H1 (cell line): ENCODE measurements at regions not wholly inside any gene's neighbourhood (a gene's known extent, or its start where the extent isn't known, plus 50 kb on each side); places are given as distances from the start of the nearest gene placed in this dataset.

Source experiments
- CTCF ChIA-PET: fragments of 300-600 bp; sonication (Branson Sonifier 250); formaldehyde crosslinking; loops from one replicate; lab custom pipeline; 2021; ENCODE audit not compliant: partially characterized antibody; lab: Charles Lee
- POLR2A ChIA-PET: fragments of 300-600 bp; sonication (Branson Sonifier 250); formaldehyde crosslinking; loops from one replicate; lab custom pipeline; 2021; ENCODE audit warnings: inconsistent platforms; ENCODE audit not compliant: partially characterized antibody; lab: Charles Lee
- DNase-seq, 2 experiments: peaks; one replicate each; pipeline versions ENCODE4 v3.0.0 to v3.0.0-alpha.2; 2010 to 2022; ENCODE audit warnings: low spot score in 2 of 2, low read depth in 1 of 2, mixed read lengths in 1 of 2
- FAIRE-seq: peaks from 2 replicates; lab custom pipeline; 2011; peaks lifted over from hg19 to GRCh38; lab: Jason Lieb, UNC
- H2AFZ ChIP-seq: 2 replicates; pipeline ENCODE4 v1.8.1; 2012; ENCODE audit warnings: low read length, inconsistent platforms
- H2AK5ac ChIP-seq: 2 replicates; pipeline ENCODE4 v1.6.1; 2013; ENCODE audit warnings: low read depth, low read length
- H2BK120ac ChIP-seq: replicated peaks from 2 replicates; pipeline ENCODE3; 2013; ENCODE audit warnings: low read depth, low read length, inconsistent platforms
- H2BK12ac ChIP-seq: 2 replicates; pipeline ENCODE4 v1.6.1; 2013; ENCODE audit warnings: low read depth, low read length
- H2BK15ac ChIP-seq: 2 replicates; pipeline ENCODE4 v1.6.1; 2013; ENCODE audit warnings: low read length
- H2BK20ac ChIP-seq: 2 replicates; pipeline ENCODE4 v1.6.1; 2013; ENCODE audit warnings: low read length
- H2BK5ac ChIP-seq: 2 replicates; pipeline ENCODE4 v1.6.1; 2013; ENCODE audit warnings: low read depth, low read length
- H3K14ac ChIP-seq: 2 replicates; pipeline ENCODE4 v1.6.1; 2013; ENCODE audit warnings: inconsistent platforms; ENCODE audit not compliant: insufficient read length
- H3K18ac ChIP-seq: 2 replicates; pipeline ENCODE4 v1.6.1; 2013; ENCODE audit warnings: low read length; ENCODE audit errors: extremely low read depth
- H3K23ac ChIP-seq: 2 replicates; pipeline ENCODE4 v1.6.1; 2013; ENCODE audit warnings: inconsistent platforms; ENCODE audit not compliant: insufficient read length
- H3K23me2 ChIP-seq: 2 replicates; pipeline ENCODE4 v1.6.1; 2013; ENCODE audit warnings: low read depth, low read length
- H3K27ac ChIP-seq: 2 replicates; pipeline ENCODE4 v1.6.1; 2011; ENCODE audit warnings: low read depth, low read length, inconsistent platforms
- H3K27me3 ChIP-seq, 4 experiments: replicated peaks in 1 of 4; 1 replicate in 1 of 4; 2 replicates in 3 of 4; pipeline versions ENCODE4 v1.6.1 to v1.8.1; 2011 to 2013; ENCODE audit warnings: low read length in 3 of 4, mild to moderate bottlenecking in 3 of 4, inconsistent platforms in 2 of 4, mixed read lengths in 2 of 4, moderate library complexity in 1 of 4; ENCODE audit not compliant: control insufficient read depth in 3 of 4, insufficient read depth in 3 of 4; ENCODE audit errors: extremely low read depth in 1 of 4
- H3K36me3 ChIP-seq, 4 experiments: 2 replicates each; pipeline versions ENCODE4 v1.6.1 to v1.8.1; 2011 to 2013; ENCODE audit warnings: mild to moderate bottlenecking in 4 of 4, low read length in 3 of 4, moderate library complexity in 2 of 4, control low read depth in 1 of 4, inconsistent platforms in 1 of 4; ENCODE audit not compliant: insufficient read depth in 4 of 4, control insufficient read depth in 2 of 4
- H3K4ac ChIP-seq: replicated peaks from 2 replicates; pipeline ENCODE3; 2013; ENCODE audit warnings: low read length, low read depth, mixed read lengths, inconsistent platforms; ENCODE audit not compliant: insufficient read length
- H3K4me1 ChIP-seq, 4 experiments: replicated peaks in 1 of 4; 1 replicate in 1 of 4; 2 replicates in 3 of 4; pipeline versions ENCODE4 v1.6.1 to v1.8.1; 2011 to 2013; ENCODE audit warnings: low read length in 3 of 4, inconsistent platforms in 2 of 4, mixed read lengths in 1 of 4; ENCODE audit not compliant: insufficient read depth in 4 of 4, control insufficient read depth in 3 of 4
- H3K4me2 ChIP-seq, 2 experiments: 2 replicates each; pipeline versions ENCODE4 v1.6.1 to v1.8.1; 2011 to 2013; ENCODE audit warnings: low read depth in 2 of 2, low read length in 2 of 2, control low read depth in 1 of 2, inconsistent platforms in 1 of 2, mild to moderate bottlenecking in 1 of 2; ENCODE audit not compliant: insufficient read depth in 1 of 2
- H3K4me3 ChIP-seq, 4 experiments: fragments of 200-600, 300-600 bp in 1 of 4; sonication (generic), shearing (Covaris generic), sonication (Bioruptor Twin) in 1 of 4; 2 replicates each; pipeline versions ENCODE4 v1.5.1 to v1.8.1; 2011 to 2016; ENCODE audit warnings: low read length in 4 of 4, low read depth in 3 of 4, control low read depth in 2 of 4, inconsistent platforms in 2 of 4, mild to moderate bottlenecking in 2 of 4, mixed read lengths in 1 of 4, moderate library complexity in 1 of 4; ENCODE audit not compliant: insufficient read depth in 2 of 4; ENCODE audit errors: extremely low read depth in 1 of 4
- H3K56ac ChIP-seq: replicated peaks from 2 replicates; pipeline ENCODE3; 2013; ENCODE audit warnings: low read depth, mild to moderate bottlenecking, mixed read lengths, low read length, inconsistent platforms; ENCODE audit not compliant: insufficient read length
- H3K79me1 ChIP-seq: 2 replicates; pipeline ENCODE4 v1.6.1; 2013; ENCODE audit warnings: low read depth, low read length, control low read depth
- H3K79me2 ChIP-seq, 2 experiments: 2 replicates each; pipeline versions ENCODE4 v1.6.1 to v1.8.1; 2012 to 2013; ENCODE audit warnings: low read length in 2 of 2, mild to moderate bottlenecking in 2 of 2, inconsistent platforms in 1 of 2; ENCODE audit not compliant: insufficient read depth in 2 of 2, control insufficient read depth in 1 of 2
- H3K9ac ChIP-seq, 4 experiments: replicated peaks in 1 of 4; 1 replicate in 1 of 4; 2 replicates in 3 of 4; pipeline versions ENCODE4 v1.6.1 to v1.8.1; 2011 to 2013; ENCODE audit warnings: low read depth in 3 of 4, low read length in 3 of 4, control low read depth in 2 of 4, mild to moderate bottlenecking in 2 of 4, moderate library complexity in 2 of 4, inconsistent platforms in 1 of 4; ENCODE audit errors: extremely low read depth in 1 of 4
- H3K9me3 ChIP-seq, 2 experiments: 2 replicates each; pipeline versions ENCODE4 v1.6.1 to v1.8.1; 2012 to 2013; ENCODE audit warnings: mild to moderate bottlenecking in 2 of 2, moderate library complexity in 2 of 2, control low read depth in 1 of 2, inconsistent platforms in 1 of 2, low read depth in 1 of 2, low read length in 1 of 2, mixed read lengths in 1 of 2; ENCODE audit not compliant: insufficient read depth in 2 of 2
- H4K20me1 ChIP-seq, 2 experiments: replicated peaks in 1 of 2; 2 replicates each; pipeline versions ENCODE3 to v1.8.1; 2011 to 2013; ENCODE audit warnings: inconsistent platforms in 2 of 2, low read length in 2 of 2, mild to moderate bottlenecking in 1 of 2; ENCODE audit not compliant: insufficient read depth in 2 of 2, control insufficient read depth in 1 of 2
- H4K5ac ChIP-seq: 2 replicates; pipeline ENCODE4 v1.6.1; 2013; ENCODE audit warnings: low read length, low read depth, mixed read lengths, inconsistent platforms; ENCODE audit not compliant: insufficient read length
- H4K8ac ChIP-seq: 2 replicates; pipeline ENCODE4 v1.8.0; 2013; ENCODE audit warnings: mild to moderate bottlenecking, moderate library complexity, low read length, inconsistent platforms; ENCODE audit not compliant: insufficient read depth; ENCODE audit errors: extremely low read depth
- H4K91ac ChIP-seq: replicated peaks from 2 replicates; pipeline ENCODE3; 2013; ENCODE audit warnings: low read length, mixed read lengths, inconsistent platforms; ENCODE audit not compliant: insufficient read length
- ASH2L ChIP-seq: fragments of 200-600, 300-600 bp; sonication (generic); IDR thresholded peaks from one replicate; pipeline ENCODE4 v1.7.1; 2017; ENCODE audit warnings: low read length
- BACH1 ChIP-seq: IDR thresholded peaks from 2 replicates; pipeline ENCODE4 v1.6.1; 2012; ENCODE audit warnings: low read length, improper control_type of control experiment
- CREB1 ChIP-seq: IDR thresholded peaks from 2 replicates; pipeline ENCODE4 v1.6.1; 2012; ENCODE audit warnings: inconsistent platforms
- EP300 ChIP-seq, 2 experiments: IDR thresholded peaks; 1 replicate in 1 of 2; 2 replicates in 1 of 2; pipeline ENCODE4 v1.6.1; 2011 to 2012; ENCODE audit warnings: low read depth in 2 of 2, low read length in 2 of 2, mild to moderate bottlenecking in 2 of 2, borderline replicate concordance in 1 of 2, inconsistent platforms in 1 of 2, moderate library complexity in 1 of 2
- JUND ChIP-seq: IDR thresholded peaks from 2 replicates; pipeline ENCODE4 v1.6.1; 2011; ENCODE audit warnings: mild to moderate bottlenecking, improper control_type of control experiment, low read length
- KDM1A ChIP-seq: fragments of 200-600, 300-600 bp; sonication (generic); IDR thresholded peaks from 2 replicates; pipeline ENCODE4 v1.7.1; 2016; ENCODE audit warnings: mild to moderate bottlenecking, low read length, borderline replicate concordance
- KDM5A ChIP-seq: fragments of 200-600 bp; IDR thresholded peaks from 2 replicates; pipeline ENCODE4 v1.7.1; 2012; ENCODE audit warnings: mild to moderate bottlenecking, low read length, inconsistent platforms, mixed read lengths
- NANOG ChIP-seq: IDR thresholded peaks from 2 replicates; pipeline ENCODE4 v1.6.1; 2011; ENCODE audit warnings: low read length, low read depth, mild to moderate bottlenecking, inconsistent platforms; ENCODE audit not compliant: insufficient read depth, poor library complexity, severe bottlenecking
- PHF8 ChIP-seq: fragments of 200-600 bp; sonication (generic); conservative IDR thresholded peaks from 2 replicates; pipeline ENCODE4 v1.7.1; 2012; ENCODE audit warnings: low read depth, mild to moderate bottlenecking, inconsistent platforms, low read length, moderate library complexity
- RAD21 ChIP-seq, 2 experiments: IDR thresholded peaks in 1 of 2; conservative IDR thresholded peaks in 1 of 2; 2 replicates each; pipeline ENCODE4 v1.6.1; 2011; ENCODE audit warnings: low read depth in 2 of 2, low read length in 2 of 2, improper control_type of control experiment in 1 of 2, inconsistent platforms in 1 of 2, mild to moderate bottlenecking in 1 of 2, moderate library complexity in 1 of 2
- RNF2 ChIP-seq: fragments of 200-900, 300-1000 bp; sonication (generic); IDR thresholded peaks from 2 replicates; pipeline ENCODE4 v1.7.1; 2016; ENCODE audit warnings: borderline replicate concordance, low read depth, mild to moderate bottlenecking, antibody characterized with exemption, low read length; ENCODE audit not compliant: poor library complexity, severe bottlenecking; ENCODE audit errors: missing control alignments
- SP1 ChIP-seq: IDR thresholded peaks from 2 replicates; pipeline ENCODE4 v1.6.1; 2011; ENCODE audit warnings: low read depth, low read length
- SUZ12 ChIP-seq: fragments of 200-600 bp; sonication (generic); IDR thresholded peaks from 2 replicates; pipeline ENCODE4 v1.6.1; 2012; ENCODE audit warnings: mild to moderate bottlenecking, inconsistent platforms, low read length, moderate library complexity, mixed read lengths
- TAF1 ChIP-seq: IDR thresholded peaks from 2 replicates; pipeline ENCODE4 v1.6.1; 2011; ENCODE audit warnings: mild to moderate bottlenecking, low read depth, low read length
- YY1 ChIP-seq: IDR thresholded peaks from 2 replicates; pipeline ENCODE4 v1.6.1; 2011; ENCODE audit warnings: low read depth, mild to moderate bottlenecking, low read length
- WGBS, 2 experiments: shearing (Covaris generic) in 1 of 2; methylation state at CpG; one replicate each; pipeline versions ENCODE4 v1.1.6 to v1.1.7; 2013 to 2015; ENCODE audit warnings: low lambda C conversion rate in 2 of 2, mixed read lengths in 2 of 2, inconsistent platforms in 1 of 2, low coverage in 1 of 2, missing lambda C conversion rate in 1 of 2; ENCODE audit not compliant: insufficient replicate concordance in 2 of 2, insufficient coverage in 1 of 2, insufficient read length in 1 of 2; ENCODE audit errors: extremely low coverage in 1 of 2, missing lambda C conversion rate in 1 of 2; 5-methylcytosine and 5-hydroxymethylcytosine counted together

DNA sequence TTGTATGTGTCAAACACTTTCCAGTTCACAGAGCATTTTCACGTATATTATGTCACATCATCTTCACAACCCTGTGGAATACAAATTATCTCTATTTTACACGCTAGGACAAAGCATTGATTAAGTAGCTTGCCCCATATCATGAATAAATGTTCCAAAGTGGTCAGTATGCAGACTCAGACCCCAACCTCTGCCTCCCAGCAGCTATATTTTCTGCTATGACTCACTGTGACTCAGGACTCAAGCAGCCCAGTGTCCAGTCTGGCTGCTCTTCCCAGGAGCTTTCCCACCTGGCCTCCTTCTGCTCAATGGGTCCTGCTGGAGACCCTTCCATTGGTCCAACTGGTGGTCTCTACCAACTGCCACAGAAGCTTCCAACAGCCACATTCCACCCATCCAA lies 56.0 kb upstream of the RAP1A start:
- Histone ChIP-seq H3K18ac (no peak overlapping the region), H2BK5ac (no peak overlapping the region), H2BK20ac (no peak overlapping the region), H3K9ac (no peak overlapping the region), H4K20me1 (no peaks in the 10 kb centered on the region), H3K27ac (no peak overlapping the region), H4K8ac (no peak overlapping the region), H3K4me1 (no peaks in the 10 kb centered on the region), H3K4me3 (no peak overlapping the region), H3K36me3 (no peaks in the 10 kb centered on the region), H4K5ac (no peak overlapping the region), H4K91ac (no peak overlapping the region), H3K4ac (no peak overlapping the region), H2BK15ac (no peak overlapping the region), H3K79me1 (no peaks in the 10 kb centered on the region), H3K23ac (no peak overlapping the region), H3K27me3 (no peaks in the 10 kb centered on the region), H2AK5ac (no peak overlapping the region), H3K14ac (no peak overlapping the region), H3K9me3 (no peaks in the 10 kb centered on the region), H2BK12ac (no peak overlapping the region), H3K4me2 (no peak overlapping the region), H3K56ac (no peak overlapping the region), H3K79me2 (no peaks in the 10 kb centered on the region), H3K23me2 (no peaks in the 10 kb centered on the region), H2AFZ (no peak overlapping the region), H2BK120ac (no peak overlapping the region)
- WGBS, 2 experiments, result 83% methylated on average over 2 of the region's 2 CpGs; no CpG with 5 or more reads in 1 of the 2 experiments
- ChIA-PET POLR2A (no interaction called here), CTCF (interaction anchor here (2.1 kb wide), 1 partner anchor 56 kb away, joined by 5 read pairs; no protein-coding TSS in a partner anchor)
- no peak for FAIRE-seq
- no peak for DNase-seq
- TF ChIP-seq RNF2, result no peak
- no peak for TF ChIP-seq SP1
- no peak for TF ChIP-seq TAF1
- no peak for TF ChIP-seq EP300 (IDR thresholded peaks at IDR 0.05; ENCODE audit: borderline replicate concordance in 1 of 2, low read depth in 2 of 2, low read length in 2 of 2)
- no peak for TF ChIP-seq YY1
- TF ChIP-seq KDM5A, result no peak
- no peak for TF ChIP-seq CREB1
- TF ChIP-seq SUZ12, result no peak
- TF ChIP-seq PHF8, result no peak
- TF ChIP-seq NANOG, result no peak
- no peak for TF ChIP-seq JUND
- TF ChIP-seq RAD21 (IDR thresholded peaks at IDR 0.05 in 1 of 2, conservative IDR thresholded peaks at IDR 0.05 in 1 of 2; ENCODE audit: low read depth in 2 of 2, low read length in 2 of 2), result no peak
- TF ChIP-seq BACH1, result no peak
- TF ChIP-seq KDM1A, result no peak
- TF ChIP-seq ASH2L, result no peak
